ENCODE measurements at regions not wholly inside any gene's neighbourhood (a gene's known extent, or its start where the extent isn't known, plus 50 kb on each side); places are given as distances from the start of the nearest gene placed in this dataset.

- Histone ChIP-seq H3K79me2 (ENCODE audit: control insufficient read depth, low read length) (no peaks in the 10 kb centered on the region), H3K4me3 (ENCODE audit: low read length) (no peak overlapping the region), H3K9me3 (ENCODE audit: control insufficient read depth, insufficient read depth, low read length) (no peaks in the 10 kb centered on the region), H3K36me3 (ENCODE audit: control insufficient read depth, low read length) (no peaks in the 10 kb centered on the region), H4K20me1 (ENCODE audit: control insufficient read depth, insufficient read depth, low read depth, low read length) (no peaks in the 10 kb centered on the region), H3K4me2 (ENCODE audit: low read length) (no peak overlapping the region), H3K27me3 (ENCODE audit: control insufficient read depth, low read length) (no peaks in the 10 kb centered on the region), H3F3A (ENCODE audit: control insufficient read depth, insufficient read depth) (no peaks in the 10 kb centered on the region), H3K4me1 (ENCODE audit: control insufficient read depth, low read length) (no peaks in the 10 kb centered on the region), H3K9me2 (replicated peaks; ENCODE audit: control insufficient read depth, low read length) (no peaks in the 10 kb centered on the region), H3K27ac (ENCODE audit: low read depth, low read length) (no peak overlapping the region)
- TF ChIP-seq CTCF (IDR thresholded peaks at IDR 0.05; ENCODE audit: low read depth, low read length, poor library complexity, severe bottlenecking), result no peak
- no peak for TF ChIP-seq EZH2phosphoT487 (IDR thresholded peaks at IDR 0.05; ENCODE audit: borderline replicate concordance, low read length)
Measured at GRCh38 chr3:145639003-145639606, 521.9 kb downstream of the PLOD2 start.

- no peaks in the 10 kb centered on the region for H3K36me3 ChIP-seq (ENCODE audit: control insufficient read depth, low read length)
- no peaks in the 10 kb centered on the region for H3K79me2 ChIP-seq (ENCODE audit: control insufficient read depth, low read length)
- H3K4me1 ChIP-seq (ENCODE audit: control insufficient read depth, low read length), result no peaks in the 10 kb centered on the region
Measured at GRCh38 chr3:145639875-145640274, 521.1 kb downstream of the PLOD2 start.

GRCh38 chr3:145648396-145648795 lies 512.6 kb downstream of the PLOD2 start:
- Histone ChIP-seq H3K27me3 (ENCODE audit: control insufficient read depth, low read length) (no peaks in the 10 kb centered on the region), H3F3A (ENCODE audit: control insufficient read depth, insufficient read depth) (no peaks in the 10 kb centered on the region), H3K36me3 (ENCODE audit: control insufficient read depth, low read length) (no peaks in the 10 kb centered on the region), H3K27ac (ENCODE audit: low read depth, low read length) (no peak overlapping the region), H3K4me3 (ENCODE audit: low read length) (no peak overlapping the region), H3K9me2 (replicated peaks; ENCODE audit: control insufficient read depth, low read length) (no peaks in the 10 kb centered on the region), H3K79me2 (ENCODE audit: control insufficient read depth, low read length) (no peaks in the 10 kb centered on the region), H3K4me2 (ENCODE audit: low read length) (no peak overlapping the region), H4K20me1 (ENCODE audit: control insufficient read depth, insufficient read depth, low read depth, low read length) (no peaks in the 10 kb centered on the region), H3K9me3 (ENCODE audit: control insufficient read depth, insufficient read depth, low read length) (no peaks in the 10 kb centered on the region), H3K4me1 (ENCODE audit: control insufficient read depth, low read length) (no peaks in the 10 kb centered on the region)
- TF ChIP-seq EZH2phosphoT487 (IDR thresholded peaks at IDR 0.05; ENCODE audit: borderline replicate concordance, low read length), result no peak
- no peak for TF ChIP-seq CTCF (IDR thresholded peaks at IDR 0.05; ENCODE audit: low read depth, low read length, poor library complexity, severe bottlenecking)

More at GRCh38 chr3:145639875-145640274, 521.1 kb downstream of the PLOD2 start:
- no peak overlapping the region for H3K4me3 ChIP-seq (ENCODE audit: low read length)
- no peak overlapping the region for H3K27ac ChIP-seq (ENCODE audit: low read depth, low read length)
- no peaks in the 10 kb centered on the region for H3K27me3 ChIP-seq (ENCODE audit: control insufficient read depth, low read length)
- no peaks in the 10 kb centered on the region for H3K9me3 ChIP-seq (ENCODE audit: control insufficient read depth, insufficient read depth, low read length)
- no peak for TF ChIP-seq CTCF (IDR thresholded peaks at IDR 0.05; ENCODE audit: low read depth, low read length, poor library complexity, severe bottlenecking)
- no peak for TF ChIP-seq EZH2phosphoT487 (IDR thresholded peaks at IDR 0.05; ENCODE audit: borderline replicate concordance, low read length)
- H3K9me2 ChIP-seq (replicated peaks; ENCODE audit: control insufficient read depth, low read length), result no peaks in the 10 kb centered on the region
- no peaks in the 10 kb centered on the region for H3F3A ChIP-seq (ENCODE audit: control insufficient read depth, insufficient read depth)
- no peak overlapping the region for H3K4me2 ChIP-seq (ENCODE audit: low read length)
- H4K20me1 ChIP-seq (ENCODE audit: control insufficient read depth, insufficient read depth, low read depth, low read length), result no peaks in the 10 kb centered on the region

All from DOHH2 (cell line).